HepG2 (cell line): ENCODE measurements at regions not wholly inside any gene's neighbourhood (a gene's known extent, or its start where the extent isn't known, plus 50 kb on each side); places are given as distances from the start of the nearest gene placed in this dataset.

Experiments used
- GATA4 ChIP-seq: sonication (generic); IDR thresholded peaks from 2 replicates; pipeline ENCODE4 v1.6.1; 2016; ENCODE audit warnings: antibody characterized with exemption, low read depth, borderline replicate concordance
- REST ChIP-seq, 2 experiments: IDR thresholded peaks; 2 replicates each; pipeline ENCODE4 v1.6.1; 2011 to 2012; ENCODE audit warnings: low read length in 2 of 2, borderline replicate concordance in 1 of 2, low read depth in 1 of 2, mild to moderate bottlenecking in 1 of 2, moderate library complexity in 1 of 2
- ZNF138 ChIP-seq: sonication (generic); formaldehyde crosslinking; IDR thresholded peaks from 2 replicates; pipeline ENCODE4 v1.5.0; 2020; ENCODE audit warnings: mild to moderate bottlenecking, low read depth, missing genetic modification reagents
- ZNF274 ChIP-seq: sonication (generic); formaldehyde crosslinking; IDR thresholded peaks from 2 replicates; pipeline ENCODE4 v1.5.1; 2020; ENCODE audit warnings: mild to moderate bottlenecking, missing genetic modification reagents
- ZNF432 ChIP-seq: sonication (generic); formaldehyde crosslinking; IDR thresholded peaks from 2 replicates; pipeline ENCODE4 v1.5.0; 2020; ENCODE audit warnings: missing genetic modification reagents, mild to moderate bottlenecking, borderline replicate concordance
- ZNF766 ChIP-seq: sonication (generic); formaldehyde crosslinking; IDR thresholded peaks from 2 replicates; pipeline ENCODE4 v1.5.0; 2020; ENCODE audit warnings: missing genetic modification reagents, borderline replicate concordance
- TF ChIP-seq, protein P1 (sequence below): IDR thresholded peaks from 2 replicates; pipeline ENCODE4 v1.6.1; 2016

DNA sequence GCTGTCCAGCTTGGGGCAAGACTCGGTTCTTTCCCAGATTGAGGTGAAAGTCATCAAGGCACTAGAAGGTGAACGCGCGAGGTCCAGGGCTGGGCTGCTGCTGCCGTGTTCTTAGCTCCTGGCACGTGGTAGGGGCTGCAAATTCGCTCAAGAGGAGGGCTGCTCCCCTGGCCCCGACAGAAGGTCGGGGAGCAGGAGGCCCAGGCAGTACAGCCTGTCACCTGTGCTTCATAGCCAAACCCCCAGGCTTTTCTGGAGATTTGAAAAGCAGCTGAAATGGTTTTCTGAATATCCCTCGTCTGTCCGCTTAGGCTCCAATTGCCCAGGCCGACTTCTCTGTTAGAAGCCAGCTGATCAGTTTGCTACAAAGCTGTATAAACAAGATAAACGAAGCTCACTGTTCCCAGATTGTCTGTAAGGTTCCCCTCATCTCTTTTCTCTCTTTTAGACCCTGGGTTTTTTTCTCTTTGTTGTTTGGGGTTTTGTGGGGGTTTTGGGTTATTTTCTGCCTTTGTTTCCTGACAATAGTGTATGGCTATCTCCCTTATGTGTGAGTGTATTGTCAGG lies 60.0 kb upstream of the STX18 start:
- TF ChIP-seq ZNF138 (CRISPR knock-in tag) (no peak), GATA4 (no peak), ZNF766 (no peak), REST (IDR thresholded peaks at IDR 0.05; ENCODE audit: borderline replicate concordance in 1 of 2, low read depth in 1 of 2, low read length in 2 of 2) (no peak), ZNF432 (CRISPR knock-in tag) (no peak), ZNF274 (CRISPR knock-in tag) (no peak)
- TF ChIP-seq, protein P1, sequence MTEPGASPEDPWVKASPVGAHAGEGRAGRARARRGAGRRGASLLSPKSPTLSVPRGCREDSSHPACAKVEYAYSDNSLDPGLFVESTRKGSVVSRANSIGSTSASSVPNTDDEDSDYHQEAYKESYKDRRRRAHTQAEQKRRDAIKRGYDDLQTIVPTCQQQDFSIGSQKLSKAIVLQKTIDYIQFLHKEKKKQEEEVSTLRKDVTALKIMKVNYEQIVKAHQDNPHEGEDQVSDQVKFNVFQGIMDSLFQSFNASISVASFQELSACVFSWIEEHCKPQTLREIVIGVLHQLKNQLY (CRISPR knock-in tag), result no peak
